AG09309 (cell line): ENCODE measurements at regions not wholly inside any gene's neighbourhood (a gene's known extent, or its start where the extent isn't known, plus 50 kb on each side); places are given as distances from the start of the nearest gene placed in this dataset.
"Not testable (repeated sequence)": the region's sequence is repeated elsewhere in the genome, so short reads cannot be mapped to it uniquely, and the experiment has no call there.

Experiments
- DNase-seq: peaks from one replicate; pipeline ENCODE4 v3.0.0-alpha.2; 2010; ENCODE audit warnings: low read depth
- H3K4me3 ChIP-seq: 2 replicates; pipeline ENCODE4 v1.5.1; 2011; ENCODE audit warnings: mild to moderate bottlenecking, low read depth, low read length, moderate library complexity; ENCODE audit not compliant: control insufficient read depth
- CTCF ChIP-seq: IDR thresholded peaks from 2 replicates; pipeline ENCODE4 v1.5.1; 2011; ENCODE audit warnings: mild to moderate bottlenecking, low read depth, low read length, inconsistent platforms; ENCODE audit not compliant: insufficient read depth, control insufficient read depth; ENCODE audit errors: missing control alignments

- DNase-seq = no peak
- no peak for TF ChIP-seq CTCF
Measured at GRCh38 chr2:192700934-192701333, 506.2 kb upstream of the TMEFF2 start.

GRCh38 chr2:192697880-192698279 lies 503.1 kb upstream of the TMEFF2 start:
- no peak for DNase-seq
- TF ChIP-seq CTCF = no peak
- H3K4me3 ChIP-seq = no peak overlapping the region

More at GRCh38 chr2:192700934-192701333, 506.2 kb upstream of the TMEFF2 start:
- no peak overlapping the region for H3K4me3 ChIP-seq

GRCh38 chr2:192696857-192697256 lies 502.1 kb upstream of the TMEFF2 start:
- no peak overlapping the region for H3K4me3 ChIP-seq
- DNase-seq = no peak
- TF ChIP-seq CTCF = no peak

- no peak overlapping the region for H3K4me3 ChIP-seq
- no peak for TF ChIP-seq CTCF
- DNase-seq = no peak
Measured at GRCh38 chr2:192687015-192687414, 492.3 kb upstream of the TMEFF2 start.

GRCh38 chr2:192682511-192682910 lies 487.8 kb upstream of the TMEFF2 start:
- not testable (repeated sequence) for DNase-seq, H3K4me3 ChIP-seq

GRCh38 chr2:192675681-192676080 lies 480.9 kb upstream of the TMEFF2 start:
- no peak overlapping the region for H3K4me3 ChIP-seq
- no peak for DNase-seq
- no peak for TF ChIP-seq CTCF

- no peak for DNase-seq
- no peak overlapping the region for H3K4me3 ChIP-seq
- TF ChIP-seq CTCF = no peak
Measured at GRCh38 chr2:192669505-192670091, 474.9 kb upstream of the TMEFF2 start.

- not testable (repeated sequence) for DNase-seq
Measured at GRCh38 chr2:192660555-192660954, 465.8 kb upstream of the TMEFF2 start.

More at GRCh38 chr2:192660555-192660954, 465.8 kb upstream of the TMEFF2 start:
- not testable (repeated sequence) for H3K4me3 ChIP-seq
